SK-N-SH (cell line): ENCODE measurements at regions not wholly inside any gene's neighbourhood (a gene's known extent, or its start where the extent isn't known, plus 50 kb on each side); places are given as distances from the start of the nearest gene placed in this dataset.

Experiments used
- CTCF ChIA-PET: fragments of 300-600, 350-600 bp; formaldehyde crosslinking; extraction: SDS; loops from one replicate; lab custom pipeline; 2021; lab: Yijun Ruan, JAX
- POLR2A ChIA-PET: fragments of 350-600 bp; sonication (Branson Sonifier 250); formaldehyde crosslinking; extraction: SDS; loops from one replicate; lab custom pipeline; 2020; ENCODE audit warnings: antibody characterized with exemption, inconsistent platforms; lab: Yijun Ruan, JAX
- DNase-seq: peaks from one replicate; pipeline ENCODE4 v3.0.0; 2012
- H2AFZ ChIP-seq: fragments of 200-600 bp; sonication (generic); 2 replicates; pipeline ENCODE4 v1.8.1; 2016; ENCODE audit warnings: antibody characterized with exemption, mild to moderate bottlenecking, low read depth
- H3F3A ChIP-seq: fragments of 200-600 bp; sonication (generic); replicated peaks from 2 replicates; pipeline ENCODE3; 2016; ENCODE audit warnings: antibody characterized with exemption, mild to moderate bottlenecking; ENCODE audit not compliant: insufficient read depth
- H3K27ac ChIP-seq, 2 experiments: fragments of 200-500 bp in 1 of 2; fragments of 200-600 bp in 1 of 2; sonication (Bioruptor generic) in 1 of 2; sonication (generic), shearing (Covaris generic) in 1 of 2; 2 replicates each; pipeline versions ENCODE4 v1.5.1 to v1.6.1; 2014 to 2016; ENCODE audit warnings: low read depth in 2 of 2, inconsistent platforms in 1 of 2, low read length in 1 of 2, mild to moderate bottlenecking in 1 of 2, mixed read lengths in 1 of 2
- H3K27me3 ChIP-seq: fragments of 200-600 bp; sonication (generic), shearing (Covaris generic); 2 replicates; pipeline ENCODE4 v1.6.1; 2016; ENCODE audit warnings: mixed run types; ENCODE audit not compliant: insufficient read depth
- H3K36me3 ChIP-seq, 2 experiments: fragments of 200-500 bp in 1 of 2; fragments of 200-600 bp in 1 of 2; sonication (Bioruptor generic) in 1 of 2; sonication (generic) in 1 of 2; replicated peaks in 1 of 2; 2 replicates each; pipeline versions ENCODE3 to v1.5.1; 2014 to 2016; ENCODE audit warnings: low read length in 1 of 2, mild to moderate bottlenecking in 1 of 2; ENCODE audit not compliant: insufficient read depth in 2 of 2, control insufficient read depth in 1 of 2
- H3K4me1 ChIP-seq, 2 experiments: fragments of 200-500 bp in 1 of 2; fragments of 200-600 bp in 1 of 2; sonication (Bioruptor generic) in 1 of 2; sonication (generic), shearing (Covaris generic) in 1 of 2; 2 replicates each; pipeline versions ENCODE4 v1.5.1 to v1.6.1; 2014 to 2016; ENCODE audit warnings: low read depth in 1 of 2, low read length in 1 of 2, mixed run types in 1 of 2; ENCODE audit not compliant: insufficient read depth in 2 of 2, control insufficient read depth in 1 of 2
- H3K4me2 ChIP-seq: fragments of 200-600 bp; sonication (generic), shearing (Covaris generic); 2 replicates; pipeline ENCODE4 v1.6.1; 2017; ENCODE audit warnings: mixed run types
- H3K4me3 ChIP-seq, 2 experiments: fragments of 200-500 bp in 1 of 2; fragments of 200-600 bp in 1 of 2; sonication (Bioruptor generic) in 1 of 2; sonication (generic), shearing (Covaris generic) in 1 of 2; 2 replicates each; pipeline versions ENCODE4 v1.5.1 to v1.8.1; 2014 to 2016; ENCODE audit warnings: low read depth in 2 of 2, inconsistent platforms in 1 of 2, low read length in 1 of 2, mild to moderate bottlenecking in 1 of 2, mixed read lengths in 1 of 2, moderate library complexity in 1 of 2
- H3K79me2 ChIP-seq: fragments of 200-600 bp; sonication (generic); 2 replicates; pipeline ENCODE4 v1.8.1; 2017; ENCODE audit warnings: mild to moderate bottlenecking; ENCODE audit not compliant: insufficient read depth
- H3K9ac ChIP-seq: fragments of 200-600 bp; sonication (generic); 2 replicates; pipeline ENCODE4 v1.6.1; 2017; ENCODE audit warnings: mixed run types
- H3K9me2 ChIP-seq: fragments of 200-600 bp; sonication (generic); 2 replicates; pipeline ENCODE4 v1.6.1; 2017; ENCODE audit warnings: mixed run types
- H3K9me3 ChIP-seq: fragments of 200-600 bp; sonication (generic); 2 replicates; pipeline ENCODE4 v1.6.1; 2017; ENCODE audit warnings: mixed run types, mild to moderate bottlenecking, moderate library complexity
- H4K20me1 ChIP-seq: fragments of 200-600 bp; sonication (generic); 2 replicates; pipeline ENCODE4 v1.6.1; 2017; ENCODE audit warnings: mild to moderate bottlenecking, mixed run types; ENCODE audit not compliant: insufficient read depth
- EP300 ChIP-seq, 2 experiments: IDR thresholded peaks; 2 replicates each; pipeline versions ENCODE4 v1.4.0 to v1.6.1; 2012; ENCODE audit warnings: borderline replicate concordance in 1 of 2, low read depth in 1 of 2, low read length in 1 of 2
- EZH2phosphoT487 ChIP-seq: fragments of 200-600 bp; sonication (generic); IDR thresholded peaks from 2 replicates; pipeline ENCODE4 v1.6.1; 2017; ENCODE audit warnings: low read depth, mixed run types, mild to moderate bottlenecking, antibody characterized with exemption, moderate library complexity, borderline replicate concordance
- FOSL2 ChIP-seq: IDR thresholded peaks from 2 replicates; pipeline ENCODE4 v1.4.0; 2012; ENCODE audit warnings: low read depth, mild to moderate bottlenecking, moderate library complexity, borderline replicate concordance
- FOXM1 ChIP-seq: IDR thresholded peaks from 2 replicates; pipeline ENCODE4 v1.4.0; 2012; ENCODE audit warnings: low read depth, mild to moderate bottlenecking
- GABPA ChIP-seq: IDR thresholded peaks from 2 replicates; pipeline ENCODE4 v1.4.0; 2012; ENCODE audit warnings: low read depth, mild to moderate bottlenecking
- GATA2 ChIP-seq: sonication (generic); formaldehyde crosslinking; IDR thresholded peaks from 2 replicates; pipeline ENCODE4 v1.5.0; 2020; ENCODE audit warnings: mild to moderate bottlenecking, missing genetic modification reagents
- MAX ChIP-seq: IDR thresholded peaks from 2 replicates; pipeline ENCODE4 v1.4.0; 2012; ENCODE audit warnings: low read depth
- MXI1 ChIP-seq: IDR thresholded peaks from 2 replicates; pipeline ENCODE4 v1.6.1; 2012; ENCODE audit warnings: mild to moderate bottlenecking, low read depth, low read length, improper control_type of control experiment
- NFIC ChIP-seq: IDR thresholded peaks from 2 replicates; pipeline ENCODE4 v1.4.0; 2012; ENCODE audit warnings: borderline replicate concordance
- NRF1 ChIP-seq: IDR thresholded peaks from 2 replicates; pipeline ENCODE4 v1.6.1; 2012; ENCODE audit warnings: low read depth, mild to moderate bottlenecking, low read length
- POLR2AphosphoS5 ChIP-seq: IDR thresholded peaks from 2 replicates; pipeline ENCODE4 v1.6.1; 2012; ENCODE audit warnings: low read depth, low read length
- RCOR1 ChIP-seq: fragments of 150-350 bp; IDR thresholded peaks from 2 replicates; pipeline ENCODE4 v1.6.1; 2017; ENCODE audit warnings: antibody characterized with exemption, low read length
- RXRA ChIP-seq: IDR thresholded peaks from 2 replicates; pipeline ENCODE4 v1.4.0; 2012; ENCODE audit warnings: low read depth, mild to moderate bottlenecking, borderline replicate concordance
- SIN3A ChIP-seq: IDR thresholded peaks from 2 replicates; pipeline ENCODE4 v1.6.1; 2012; ENCODE audit warnings: low read depth, mild to moderate bottlenecking, low read length, moderate library complexity, borderline replicate concordance
- SMC3 ChIP-seq: IDR thresholded peaks from 2 replicates; pipeline ENCODE4 v1.6.1; 2012; ENCODE audit warnings: low read depth, low read length, improper control_type of control experiment
- TAF1 ChIP-seq: IDR thresholded peaks from 2 replicates; pipeline ENCODE4 v1.6.1; 2012; ENCODE audit warnings: low read depth, mild to moderate bottlenecking, low read length, moderate library complexity, borderline replicate concordance
- TCF12 ChIP-seq: IDR thresholded peaks from 2 replicates; pipeline ENCODE4 v1.4.0; 2012
- TEAD4 ChIP-seq: IDR thresholded peaks from 2 replicates; pipeline ENCODE4 v1.4.0; 2012; ENCODE audit warnings: mild to moderate bottlenecking, borderline replicate concordance; ENCODE audit not compliant: insufficient read depth
- USF1 ChIP-seq: IDR thresholded peaks from 2 replicates; pipeline ENCODE4 v1.4.0; 2012; ENCODE audit warnings: low read depth, borderline replicate concordance
- YY1 ChIP-seq: IDR thresholded peaks from 2 replicates; pipeline ENCODE4 v1.4.0; 2012; ENCODE audit warnings: low read depth, mild to moderate bottlenecking
- ZBTB33 ChIP-seq: IDR thresholded peaks from 2 replicates; pipeline ENCODE4 v1.4.0; 2012; ENCODE audit warnings: low read depth, borderline replicate concordance
- WGBS: methylation state at CpG from one replicate; pipeline ENCODE4 v1.1.6; 2017; ENCODE audit warnings: low lambda C conversion rate; 5-methylcytosine and 5-hydroxymethylcytosine counted together
- TF ChIP-seq, protein P1 (sequence below): IDR thresholded peaks from 2 replicates; pipeline ENCODE4 v1.6.1; 2012; ENCODE audit warnings: mild to moderate bottlenecking, low read depth, low read length, moderate library complexity
- TF ChIP-seq, protein P2 (sequence below): fragments of 150-350 bp; IDR thresholded peaks from 2 replicates; pipeline ENCODE4 v1.6.1; 2016; ENCODE audit warnings: mild to moderate bottlenecking, low read depth, low read length

- no peaks in the 10 kb centered on the region for H3K9me2 ChIP-seq
- no peak overlapping the region for H2AFZ ChIP-seq
- TF ChIP-seq TCF12 = no peak
- TF ChIP-seq RXRA = no peak
- TF ChIP-seq EZH2phosphoT487 = no peak
- TF ChIP-seq FOSL2 = no peak
- no peak for TF ChIP-seq EP300 (IDR thresholded peaks at IDR 0.05; ENCODE audit: borderline replicate concordance in 1 of 2, low read depth in 1 of 2, low read length in 1 of 2)
- no peak for TF ChIP-seq TEAD4
- TF ChIP-seq, protein P1, sequence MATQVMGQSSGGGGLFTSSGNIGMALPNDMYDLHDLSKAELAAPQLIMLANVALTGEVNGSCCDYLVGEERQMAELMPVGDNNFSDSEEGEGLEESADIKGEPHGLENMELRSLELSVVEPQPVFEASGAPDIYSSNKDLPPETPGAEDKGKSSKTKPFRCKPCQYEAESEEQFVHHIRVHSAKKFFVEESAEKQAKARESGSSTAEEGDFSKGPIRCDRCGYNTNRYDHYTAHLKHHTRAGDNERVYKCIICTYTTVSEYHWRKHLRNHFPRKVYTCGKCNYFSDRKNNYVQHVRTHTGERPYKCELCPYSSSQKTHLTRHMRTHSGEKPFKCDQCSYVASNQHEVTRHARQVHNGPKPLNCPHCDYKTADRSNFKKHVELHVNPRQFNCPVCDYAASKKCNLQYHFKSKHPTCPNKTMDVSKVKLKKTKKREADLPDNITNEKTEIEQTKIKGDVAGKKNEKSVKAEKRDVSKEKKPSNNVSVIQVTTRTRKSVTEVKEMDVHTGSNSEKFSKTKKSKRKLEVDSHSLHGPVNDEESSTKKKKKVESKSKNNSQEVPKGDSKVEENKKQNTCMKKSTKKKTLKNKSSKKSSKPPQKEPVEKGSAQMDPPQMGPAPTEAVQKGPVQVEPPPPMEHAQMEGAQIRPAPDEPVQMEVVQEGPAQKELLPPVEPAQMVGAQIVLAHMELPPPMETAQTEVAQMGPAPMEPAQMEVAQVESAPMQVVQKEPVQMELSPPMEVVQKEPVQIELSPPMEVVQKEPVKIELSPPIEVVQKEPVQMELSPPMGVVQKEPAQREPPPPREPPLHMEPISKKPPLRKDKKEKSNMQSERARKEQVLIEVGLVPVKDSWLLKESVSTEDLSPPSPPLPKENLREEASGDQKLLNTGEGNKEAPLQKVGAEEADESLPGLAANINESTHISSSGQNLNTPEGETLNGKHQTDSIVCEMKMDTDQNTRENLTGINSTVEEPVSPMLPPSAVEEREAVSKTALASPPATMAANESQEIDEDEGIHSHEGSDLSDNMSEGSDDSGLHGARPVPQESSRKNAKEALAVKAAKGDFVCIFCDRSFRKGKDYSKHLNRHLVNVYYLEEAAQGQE = no peak
- no peak for TF ChIP-seq RCOR1
- TF ChIP-seq GABPA = no peak
- TF ChIP-seq USF1 = no peak
- no peak for TF ChIP-seq SMC3
- TF ChIP-seq POLR2AphosphoS5 = no peak
- no peak for TF ChIP-seq SIN3A
- 0% methylated on average over 4 of the region's 4 CpGs for WGBS
- no peaks in the 10 kb centered on the region for H3K27me3 ChIP-seq
- H3K79me2 ChIP-seq = no peaks in the 10 kb centered on the region
- no peak overlapping the region for H3K4me2 ChIP-seq
- no peaks in the 10 kb centered on the region for H3K9me3 ChIP-seq
- H3K27ac ChIP-seq = no peak overlapping the region
- ChIA-PET POLR2A (no interaction called here), CTCF (no interaction called here)
- no peak for DNase-seq
- H3F3A ChIP-seq = no peaks in the 10 kb centered on the region
- no peak overlapping the region for H3K9ac ChIP-seq
- H4K20me1 ChIP-seq = no peaks in the 10 kb centered on the region
- no peaks in the 10 kb centered on the region for H3K4me1 ChIP-seq
- no peak overlapping the region for H3K4me3 ChIP-seq
- H3K36me3 ChIP-seq = no peaks in the 10 kb centered on the region
These were observed 731.6 kb downstream of the DNAH5 start for GRCh38 chr5:13212886-13213285.

GRCh38 chr5:13211064-13211463 lies 733.4 kb downstream of the DNAH5 start:
- Histone ChIP-seq H3K36me3 (no peaks in the 10 kb centered on the region), H3K9me3 (no peaks in the 10 kb centered on the region), H3K4me3 (no peak overlapping the region), H3K4me2 (no peak overlapping the region), H3K27ac (no peak overlapping the region), H2AFZ (no peak overlapping the region), H3K79me2 (no peaks in the 10 kb centered on the region), H3K4me1 (no peaks in the 10 kb centered on the region), H3K9ac (no peak overlapping the region), H3F3A (no peaks in the 10 kb centered on the region), H3K9me2 (no peaks in the 10 kb centered on the region), H4K20me1 (no peaks in the 10 kb centered on the region), H3K27me3 (no peaks in the 10 kb centered on the region)
- CTCF ChIA-PET = no interaction called here
- WGBS = 38% methylated on average over 1 of the region's 1 CpG
- no peak for DNase-seq
- POLR2A ChIA-PET = no interaction called here
- no peak for TF ChIP-seq FOXM1
- TF ChIP-seq NRF1 = no peak
- TF ChIP-seq NFIC = no peak
- no peak for TF ChIP-seq TCF12
- TF ChIP-seq, protein P2, sequence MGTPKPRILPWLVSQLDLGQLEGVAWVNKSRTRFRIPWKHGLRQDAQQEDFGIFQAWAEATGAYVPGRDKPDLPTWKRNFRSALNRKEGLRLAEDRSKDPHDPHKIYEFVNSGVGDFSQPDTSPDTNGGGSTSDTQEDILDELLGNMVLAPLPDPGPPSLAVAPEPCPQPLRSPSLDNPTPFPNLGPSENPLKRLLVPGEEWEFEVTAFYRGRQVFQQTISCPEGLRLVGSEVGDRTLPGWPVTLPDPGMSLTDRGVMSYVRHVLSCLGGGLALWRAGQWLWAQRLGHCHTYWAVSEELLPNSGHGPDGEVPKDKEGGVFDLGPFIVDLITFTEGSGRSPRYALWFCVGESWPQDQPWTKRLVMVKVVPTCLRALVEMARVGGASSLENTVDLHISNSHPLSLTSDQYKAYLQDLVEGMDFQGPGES = no peak
- no peak for TF ChIP-seq ZBTB33
- TF ChIP-seq EP300 (IDR thresholded peaks at IDR 0.05; ENCODE audit: borderline replicate concordance in 1 of 2, low read depth in 1 of 2, low read length in 1 of 2) = no peak
- TF ChIP-seq MAX = no peak
- TF ChIP-seq TAF1 = no peak
- TF ChIP-seq MXI1 = no peak
- no peak for TF ChIP-seq POLR2AphosphoS5
- TF ChIP-seq GATA2 (CRISPR knock-in tag) = no peak
- no peak for TF ChIP-seq GABPA
- TF ChIP-seq YY1 = no peak
